MM.1S (cell line): ENCODE measurements at regions not wholly inside any gene's neighbourhood (a gene's known extent, or its start where the extent isn't known, plus 50 kb on each side); places are given as distances from the start of the nearest gene placed in this dataset.
"Not testable (repeated sequence)": the region's sequence is repeated elsewhere in the genome, so short reads cannot be mapped to it uniquely, and the experiment has no call there.

Source experiments
- DNase-seq: peaks from one replicate; pipeline ENCODE4 v3.0.0-alpha.2; 2015
- H2AFZ ChIP-seq: fragments of 300-600 bp; sonication (generic); 2 replicates; pipeline ENCODE4 v1.6.0; 2016; ENCODE audit warnings: antibody characterized with exemption, low read length
- H3F3A ChIP-seq: fragments of 300-600 bp; sonication (generic); 2 replicates; pipeline ENCODE4 v1.6.1; 2016; ENCODE audit warnings: mild to moderate bottlenecking, antibody characterized with exemption, low read length, moderate library complexity, mixed read lengths; ENCODE audit not compliant: insufficient read depth
- H3K27ac ChIP-seq: fragments of 300-600 bp; sonication (generic); 2 replicates; pipeline ENCODE4 v1.5.1; 2016; ENCODE audit warnings: mild to moderate bottlenecking, low read length
- H3K27me3 ChIP-seq: fragments of 300-600 bp; sonication (generic); replicated peaks from 2 replicates; pipeline ENCODE4 v1.6.0; 2016; ENCODE audit warnings: low read length; ENCODE audit not compliant: insufficient read depth
- H3K36me3 ChIP-seq: fragments of 300-600 bp; sonication (generic); replicated peaks from 2 replicates; pipeline ENCODE4 v1.6.1; 2016; ENCODE audit warnings: mild to moderate bottlenecking, low read length, mixed read lengths; ENCODE audit not compliant: insufficient read depth
- H3K4me1 ChIP-seq: fragments of 300-600 bp; sonication (generic); 2 replicates; pipeline ENCODE4 v1.6.1; 2016; ENCODE audit warnings: low read length, mixed read lengths
- H3K4me2 ChIP-seq: fragments of 300-600 bp; sonication (generic); 2 replicates; pipeline ENCODE4 v1.6.0; 2016; ENCODE audit warnings: low read depth, low read length
- H3K4me3 ChIP-seq: fragments of 300-600 bp; sonication (generic); 2 replicates; pipeline ENCODE4 v1.5.1; 2016; ENCODE audit warnings: low read length, mixed read lengths
- H3K79me2 ChIP-seq: fragments of 300-600 bp; sonication (generic); 2 replicates; pipeline ENCODE4 v1.6.1; 2016; ENCODE audit warnings: mixed run types, low read length, mixed read lengths
- H3K9ac ChIP-seq: fragments of 300-600 bp; sonication (generic); 2 replicates; pipeline ENCODE4 v1.6.1; 2016; ENCODE audit warnings: low read length, mixed read lengths
- H3K9me2 ChIP-seq: fragments of 300-600 bp; sonication (generic); replicated peaks from 2 replicates; pipeline ENCODE4 v1.6.1; 2016; ENCODE audit warnings: mild to moderate bottlenecking, low read length, mixed read lengths; ENCODE audit not compliant: insufficient read depth
- H3K9me3 ChIP-seq: fragments of 300-600 bp; sonication (generic); replicated peaks from 2 replicates; pipeline ENCODE4 v1.6.1; 2016; ENCODE audit warnings: mild to moderate bottlenecking, low read length, mixed read lengths; ENCODE audit not compliant: insufficient read depth
- H4K20me1 ChIP-seq: fragments of 300-600 bp; sonication (generic); 2 replicates; pipeline ENCODE4 v1.6.1; 2016; ENCODE audit warnings: mild to moderate bottlenecking, low read length, moderate library complexity, mixed read lengths; ENCODE audit not compliant: insufficient read depth
- CTCF ChIP-seq: fragments of 300-600 bp; sonication (generic); IDR thresholded peaks from 2 replicates; pipeline ENCODE4 v1.5.1; 2016; ENCODE audit warnings: antibody characterized with exemption, low read length, mixed read lengths
- EZH2 ChIP-seq: fragments of 300-600 bp; sonication (generic); optimal IDR thresholded peaks from 2 replicates; pipeline ENCODE3; 2017; ENCODE audit warnings: low read depth, mild to moderate bottlenecking, antibody characterized with exemption, low read length, mixed read lengths
- EZH2phosphoT487 ChIP-seq: fragments of 300-600 bp; sonication (generic); IDR thresholded peaks from 2 replicates; pipeline ENCODE4 v1.6.1; 2018; ENCODE audit warnings: antibody characterized with exemption, low read length

- Histone ChIP-seq H3K27me3 (no peaks in the 10 kb centered on the region), H3F3A (no peaks in the 10 kb centered on the region), H3K79me2 (no peaks in the 10 kb centered on the region), H3K4me2 (no peak overlapping the region), H2AFZ (no peak overlapping the region), H3K9ac (no peak overlapping the region), H3K36me3 (no peaks in the 10 kb centered on the region), H4K20me1 (no peaks in the 10 kb centered on the region), H3K27ac (no peak overlapping the region), H3K9me3 (no peaks in the 10 kb centered on the region), H3K4me1 (no peaks in the 10 kb centered on the region), H3K9me2 (no peaks in the 10 kb centered on the region), H3K4me3 (no peak overlapping the region)
- no peak for DNase-seq
- no peak for TF ChIP-seq EZH2
- TF ChIP-seq CTCF = no peak
- TF ChIP-seq EZH2phosphoT487 = no peak
Observed at GRCh38 chr5:3460416-3460815, 135.2 kb upstream of the IRX1 start.

- Histone ChIP-seq H3K4me3 (no peak overlapping the region), H2AFZ (no peak overlapping the region), H3K9ac (no peak overlapping the region), H3F3A (no peaks in the 10 kb centered on the region), H3K27ac (no peak overlapping the region), H3K79me2 (no peaks in the 10 kb centered on the region), H3K4me1 (no peaks in the 10 kb centered on the region), H3K4me2 (no peak overlapping the region), H3K36me3 (no peaks in the 10 kb centered on the region), H3K9me2 (no peaks in the 10 kb centered on the region), H3K27me3 (no peaks in the 10 kb centered on the region), H3K9me3 (no peaks in the 10 kb centered on the region), H4K20me1 (no peaks in the 10 kb centered on the region)
- no peak for TF ChIP-seq CTCF
- TF ChIP-seq EZH2phosphoT487 = no peak
- no peak for TF ChIP-seq EZH2
- DNase-seq = no peak
Observed at GRCh38 chr5:3456121-3456681, 139.4 kb upstream of the IRX1 start.

GRCh38 chr5:3454028-3454427 is 141.6 kb upstream of the IRX1 start:
- not testable (repeated sequence) for H2AFZ ChIP-seq, H3K27ac ChIP-seq, H3K9ac ChIP-seq, H4K20me1 ChIP-seq, H3K9me3 ChIP-seq, H3K27me3 ChIP-seq, H3K9me2 ChIP-seq, H3F3A ChIP-seq, H3K4me3 ChIP-seq, H3K4me1 ChIP-seq, H3K4me2 ChIP-seq, H3K79me2 ChIP-seq, H3K36me3 ChIP-seq, DNase-seq

- H3K36me3 ChIP-seq = no peaks in the 10 kb centered on the region
- no peaks in the 10 kb centered on the region for H3K4me1 ChIP-seq
- H3K9ac ChIP-seq = no peak overlapping the region
- no peaks in the 10 kb centered on the region for H3K9me3 ChIP-seq
- H2AFZ ChIP-seq = no peak overlapping the region
- no peaks in the 10 kb centered on the region for H3K27me3 ChIP-seq
- H3F3A ChIP-seq = no peaks in the 10 kb centered on the region
- no peaks in the 10 kb centered on the region for H3K79me2 ChIP-seq
- no peaks in the 10 kb centered on the region for H4K20me1 ChIP-seq
- no peak overlapping the region for H3K4me3 ChIP-seq
- H3K4me2 ChIP-seq = no peak overlapping the region
- H3K27ac ChIP-seq = no peak overlapping the region
- TF ChIP-seq EZH2 (no peak), CTCF (no peak), EZH2phosphoT487 (no peak)
- DNase-seq = no peak
- no peaks in the 10 kb centered on the region for H3K9me2 ChIP-seq
Observed at GRCh38 chr5:3452622-3453021, 143.0 kb upstream of the IRX1 start.
